Liver (tissue), 3 donors: ENCODE measurements at regions not wholly inside any gene's neighbourhood (a gene's known extent, or its start where the extent isn't known, plus 50 kb on each side); places are given as distances from the start of the nearest gene placed in this dataset.

Experiments used
- ATF3 ChIP-seq: IDR thresholded peaks from 2 replicates; pipeline ENCODE4 v1.6.1; 2016; ENCODE audit warnings: antibody characterized with exemption
- CTCF ChIP-seq: fragments of 150-350 bp; IDR thresholded peaks from 2 replicates; pipeline ENCODE4 v1.5.1; 2017; ENCODE audit warnings: improper control_type of control experiment, low read depth, low read length; ENCODE audit not compliant: missing input control
- EGR1 ChIP-seq, 2 donors: IDR thresholded peaks; 2 replicates each; pipeline ENCODE4 v1.6.1; 2016 to 2018; ENCODE audit warnings: antibody characterized with exemption in 2 of 2, low read depth in 2 of 2
- FOXA1 ChIP-seq: IDR thresholded peaks from 2 replicates; pipeline ENCODE4 v1.6.1; 2016; ENCODE audit warnings: antibody characterized with exemption
- GABPA ChIP-seq, 2 donors: IDR thresholded peaks in 1 of 2; conservative IDR thresholded peaks in 1 of 2; 2 replicates each; pipeline ENCODE4 v1.6.1; 2016; ENCODE audit warnings: antibody characterized with exemption in 2 of 2, mild to moderate bottlenecking in 1 of 2, moderate library complexity in 1 of 2
- JUND ChIP-seq, 2 donors: IDR thresholded peaks; 2 replicates each; pipeline ENCODE4 v1.6.1; 2016; ENCODE audit warnings: antibody characterized with exemption in 2 of 2
- RAD21 ChIP-seq, 2 donors: IDR thresholded peaks; 2 replicates each; pipeline ENCODE4 v1.6.1; 2016; ENCODE audit warnings: antibody characterized with exemption in 2 of 2, mild to moderate bottlenecking in 2 of 2
- REST ChIP-seq: IDR thresholded peaks from 2 replicates; pipeline ENCODE4 v1.6.1; 2016; ENCODE audit warnings: antibody characterized with exemption, mild to moderate bottlenecking
- RXRA ChIP-seq, 2 donors: IDR thresholded peaks; 2 replicates each; pipeline ENCODE4 v1.6.1; 2017 to 2018; ENCODE audit warnings: antibody characterized with exemption in 2 of 2, mild to moderate bottlenecking in 1 of 2
- SP1 ChIP-seq: IDR thresholded peaks from 2 replicates; pipeline ENCODE4 v1.6.1; 2018; ENCODE audit warnings: antibody characterized with exemption, mild to moderate bottlenecking
- TAF1 ChIP-seq: conservative IDR thresholded peaks from 2 replicates; pipeline ENCODE4 v1.6.1; 2016; ENCODE audit warnings: antibody characterized with exemption, mild to moderate bottlenecking
- YY1 ChIP-seq: IDR thresholded peaks from 2 replicates; pipeline ENCODE4 v1.6.1; 2016; ENCODE audit warnings: antibody characterized with exemption, mild to moderate bottlenecking
- ZBTB33 ChIP-seq: IDR thresholded peaks from 2 replicates; pipeline ENCODE4 v1.6.1; 2016; ENCODE audit warnings: antibody characterized with exemption
- TF ChIP-seq, protein P1 (sequence below): IDR thresholded peaks from 2 replicates; pipeline ENCODE4 v1.6.1; 2016; ENCODE audit warnings: antibody characterized with exemption
- donor health status: healthy.
- donor health status: healthy.

- TF ChIP-seq REST (no peak), ZBTB33 (no peak), CTCF (no peak), SP1 (no peak), ATF3 (no peak), TAF1 (no peak), RAD21 (IDR thresholded peaks at IDR 0.05) (no peak), FOXA1 (no peak), YY1 (no peak), JUND (IDR thresholded peaks at IDR 0.05) (no peak), RXRA (IDR thresholded peaks at IDR 0.05) (no peak), GABPA (IDR thresholded peaks at IDR 0.05 in 1 of 2, conservative IDR thresholded peaks at IDR 0.05 in 1 of 2) (no peak), EGR1 (IDR thresholded peaks at IDR 0.05; ENCODE audit: low read depth in 2 of 2) (no peak)
- TF ChIP-seq, protein P1, sequence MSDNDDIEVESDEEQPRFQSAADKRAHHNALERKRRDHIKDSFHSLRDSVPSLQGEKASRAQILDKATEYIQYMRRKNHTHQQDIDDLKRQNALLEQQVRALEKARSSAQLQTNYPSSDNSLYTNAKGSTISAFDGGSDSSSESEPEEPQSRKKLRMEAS = no peak
Measured at GRCh38 chr5:44953078-44953477, 144.3 kb downstream of the MRPS30 start.
